ENCODE measurements at regions not wholly inside any gene's neighbourhood (a gene's known extent, or its start where the extent isn't known, plus 50 kb on each side); places are given as distances from the start of the nearest gene placed in this dataset.

GRCh38 chr5:9898319-9898718 lies 268.2 kb upstream of the TAS2R1 start:
- TF ChIP-seq, protein P1, sequence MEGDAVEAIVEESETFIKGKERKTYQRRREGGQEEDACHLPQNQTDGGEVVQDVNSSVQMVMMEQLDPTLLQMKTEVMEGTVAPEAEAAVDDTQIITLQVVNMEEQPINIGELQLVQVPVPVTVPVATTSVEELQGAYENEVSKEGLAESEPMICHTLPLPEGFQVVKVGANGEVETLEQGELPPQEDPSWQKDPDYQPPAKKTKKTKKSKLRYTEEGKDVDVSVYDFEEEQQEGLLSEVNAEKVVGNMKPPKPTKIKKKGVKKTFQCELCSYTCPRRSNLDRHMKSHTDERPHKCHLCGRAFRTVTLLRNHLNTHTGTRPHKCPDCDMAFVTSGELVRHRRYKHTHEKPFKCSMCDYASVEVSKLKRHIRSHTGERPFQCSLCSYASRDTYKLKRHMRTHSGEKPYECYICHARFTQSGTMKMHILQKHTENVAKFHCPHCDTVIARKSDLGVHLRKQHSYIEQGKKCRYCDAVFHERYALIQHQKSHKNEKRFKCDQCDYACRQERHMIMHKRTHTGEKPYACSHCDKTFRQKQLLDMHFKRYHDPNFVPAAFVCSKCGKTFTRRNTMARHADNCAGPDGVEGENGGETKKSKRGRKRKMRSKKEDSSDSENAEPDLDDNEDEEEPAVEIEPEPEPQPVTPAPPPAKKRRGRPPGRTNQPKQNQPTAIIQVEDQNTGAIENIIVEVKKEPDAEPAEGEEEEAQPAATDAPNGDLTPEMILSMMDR (IDR thresholded peaks at IDR 0.05): no peak
- Mint-ChIP-seq H3K27ac (no peak overlapping the region), H3K4me3 (no peak overlapping the region), H3K4me1 (no peaks in the 10 kb centered on the region), H3K27me3 (ENCODE audit: low read depth in 3 of 3) (no peaks in the 10 kb centered on the region), H3K9me3 (peaks cover 0 to 12% (median 1%) of the 10 kb centered on the region in 7 donors), H3K36me3 (no peaks in the 10 kb centered on the region)
- no peak overlapping the region for H3K4me2 ChIP-seq (replicated peaks; ENCODE audit: extremely low read depth, low read length, poor library complexity, severe bottlenecking)
- WGBS (ENCODE audit: insufficient coverage): 62% methylated on average over 4 of the region's 4 CpGs
- H3K36me3 ChIP-seq (replicated peaks in 1 of 2; ENCODE audit: control insufficient read depth in 1 of 2, insufficient read depth in 2 of 2, low read length in 2 of 2): no peaks in the 10 kb centered on the region
- no peak overlapping the region for H3K4me3 ChIP-seq (replicated peaks in 1 of 3; ENCODE audit: low read depth in 2 of 3, low read length in 3 of 3)
- no peak overlapping the region for H2AFZ ChIP-seq (ENCODE audit: insufficient read depth, low read depth, low read length, poor library complexity, severe bottlenecking)
- H3K27ac ChIP-seq (ENCODE audit: low read depth in 1 of 2, low read length in 2 of 2): no peak overlapping the region
- no peaks in the 10 kb centered on the region for H3K4me1 ChIP-seq (ENCODE audit: control insufficient read depth in 1 of 2, insufficient read depth in 2 of 2, low read length in 2 of 2)
- H4K20me1 ChIP-seq (ENCODE audit: insufficient read depth, low read length): no peaks in the 10 kb centered on the region
- H3K79me2 ChIP-seq (ENCODE audit: insufficient read depth, low read length): no peaks in the 10 kb centered on the region
- H3K9ac ChIP-seq (ENCODE audit: insufficient read depth, low read length, poor library complexity, severe bottlenecking): no peak overlapping the region
- H3K9me3 ChIP-seq (replicated peaks in 1 of 2; ENCODE audit: control insufficient read depth in 1 of 2, insufficient read depth in 1 of 2, low read length in 2 of 2): no peaks in the 10 kb centered on the region
- no peaks in the 10 kb centered on the region for H3K27me3 ChIP-seq (ENCODE audit: control insufficient read depth in 2 of 2, insufficient read depth in 2 of 2, low read length in 2 of 2)
- DNase-seq: no peak
- intact Hi-C loops (cut with micrococcal nuclease): no loop called here

GRCh38 chr5:9895302-9895645 lies 265.1 kb upstream of the TAS2R1 start:
- Mint-ChIP-seq H3K27me3 (ENCODE audit: low read depth in 3 of 3) (peaks cover 0 to 2% (median 0%) of the 10 kb centered on the region in 3 donors), H3K27ac (no peak overlapping the region), H3K4me3 (no peak overlapping the region), H3K9me3 (peaks cover 1 to 12% (median 5%) of the 10 kb centered on the region in 7 donors), H3K36me3 (no peaks in the 10 kb centered on the region), H3K4me1 (no peaks in the 10 kb centered on the region)
- H3K4me2 ChIP-seq (replicated peaks; ENCODE audit: extremely low read depth, low read length, poor library complexity, severe bottlenecking): no peak overlapping the region
- no peaks in the 10 kb centered on the region for H3K27me3 ChIP-seq (ENCODE audit: control insufficient read depth in 2 of 2, insufficient read depth in 2 of 2, low read length in 2 of 2)
- no peaks in the 10 kb centered on the region for H3K36me3 ChIP-seq (replicated peaks in 1 of 2; ENCODE audit: control insufficient read depth in 1 of 2, insufficient read depth in 2 of 2, low read length in 2 of 2)
- DNase-seq: no peak
- no peaks in the 10 kb centered on the region for H3K4me1 ChIP-seq (ENCODE audit: control insufficient read depth in 1 of 2, insufficient read depth in 2 of 2, low read length in 2 of 2)
- H3K79me2 ChIP-seq (ENCODE audit: insufficient read depth, low read length): no peaks in the 10 kb centered on the region
- no peaks in the 10 kb centered on the region for H4K20me1 ChIP-seq (ENCODE audit: insufficient read depth, low read length)
- H3K9ac ChIP-seq (ENCODE audit: insufficient read depth, low read length, poor library complexity, severe bottlenecking): no peak overlapping the region
- intact Hi-C loops (cut with micrococcal nuclease): no loop called here
- H3K27ac ChIP-seq (ENCODE audit: low read depth in 1 of 2, low read length in 2 of 2): no peak overlapping the region
- TF ChIP-seq, protein P1 (IDR thresholded peaks at IDR 0.05): no peak
- H2AFZ ChIP-seq (ENCODE audit: insufficient read depth, low read depth, low read length, poor library complexity, severe bottlenecking): no peak overlapping the region
- WGBS (ENCODE audit: insufficient coverage): 60% methylated on average over 5 of the region's 5 CpGs
- H3K9me3 ChIP-seq (replicated peaks in 1 of 2; ENCODE audit: control insufficient read depth in 1 of 2, insufficient read depth in 1 of 2, low read length in 2 of 2): no peaks in the 10 kb centered on the region
- H3K4me3 ChIP-seq (replicated peaks in 1 of 3; ENCODE audit: low read depth in 2 of 3, low read length in 3 of 3): no peak overlapping the region
